ENCODE measurements at regions not wholly inside any gene's neighbourhood (a gene's known extent, or its start where the extent isn't known, plus 50 kb on each side); places are given as distances from the start of the nearest gene placed in this dataset.

- Histone ChIP-seq H3K27ac (ENCODE audit: control insufficient read depth, insufficient read depth, low read length) (no peak overlapping the region), H3K79me2 (ENCODE audit: control insufficient read depth, insufficient read depth, low read length) (no peaks in the 10 kb centered on the region), H3K4me1 (ENCODE audit: control insufficient read depth, extremely low read depth, insufficient read depth, low read length) (no peaks in the 10 kb centered on the region), H3K9me1 (ENCODE audit: control insufficient read depth, extremely low read depth, insufficient read depth, low read length) (no peaks in the 10 kb centered on the region), H2AFZ (ENCODE audit: control insufficient read depth, low read length) (no peak overlapping the region), H3K36me3 (ENCODE audit: control insufficient read depth in 2 of 2, extremely low read depth in 1 of 2, insufficient read depth in 2 of 2, low read length in 2 of 2) (no peaks in the 10 kb centered on the region), H3K4me3 (ENCODE audit: control insufficient read depth in 2 of 3, extremely low read depth in 1 of 3, insufficient read depth in 2 of 3, low read depth in 1 of 3, low read length in 3 of 3) (no peak overlapping the region), H3K4me2 (ENCODE audit: control insufficient read depth, extremely low read depth, insufficient read depth, low read depth, low read length) (no peak overlapping the region), H4K20me1 (ENCODE audit: control insufficient read depth, extremely low read depth, insufficient read depth, low read length) (no peaks in the 10 kb centered on the region), H3K27me3 (ENCODE audit: control insufficient read depth, extremely low read depth, insufficient read depth, low read length) (no peaks in the 10 kb centered on the region), H3K9ac (ENCODE audit: control insufficient read depth, extremely low read depth, insufficient read depth, low read length) (no peak overlapping the region), H3K9me3 (ENCODE audit: control insufficient read depth, low read depth, low read length) (no peaks in the 10 kb centered on the region)
- no peak for FAIRE-seq
- no peak for TF ChIP-seq CTCF (optimal IDR thresholded peaks at IDR 0.05 in 1 of 3, IDR thresholded peaks at IDR 0.05 in 1 of 3, conservative IDR thresholded peaks at IDR 0.05 in 1 of 3; ENCODE audit: extremely low read depth in 1 of 3, insufficient read depth in 2 of 3, low read length in 3 of 3)
- no peak for TF ChIP-seq EZH2 (IDR thresholded peaks at IDR 0.05; ENCODE audit: low read length)
- no peak for DNase-seq (ENCODE audit: low read depth, low spot score)
- dilution Hi-C loops (cut with MboI; ENCODE audit: extremely low pct_ligation_motif_present, low sequenced_read_pairs): no loop called here
Observed at GRCh38 chr11:121802542-121802941, 313.5 kb downstream of the BLID start.

- H4K20me1 ChIP-seq (ENCODE audit: control insufficient read depth, extremely low read depth, insufficient read depth, low read length): no peaks in the 10 kb centered on the region
- no peaks in the 10 kb centered on the region for H3K27me3 ChIP-seq (ENCODE audit: control insufficient read depth, extremely low read depth, insufficient read depth, low read length)
- TF ChIP-seq EZH2 (IDR thresholded peaks at IDR 0.05; ENCODE audit: low read length): no peak
- DNase-seq (ENCODE audit: low read depth, low spot score): no peak
- H2AFZ ChIP-seq (ENCODE audit: control insufficient read depth, low read length): no peak overlapping the region
- no peak overlapping the region for H3K9ac ChIP-seq (ENCODE audit: control insufficient read depth, extremely low read depth, insufficient read depth, low read length)
- no peak for FAIRE-seq
- H3K4me1 ChIP-seq (ENCODE audit: control insufficient read depth, extremely low read depth, insufficient read depth, low read length): no peaks in the 10 kb centered on the region
- H3K4me3 ChIP-seq (ENCODE audit: control insufficient read depth in 2 of 3, extremely low read depth in 1 of 3, insufficient read depth in 2 of 3, low read depth in 1 of 3, low read length in 3 of 3): no peak overlapping the region
- no peak overlapping the region for H3K4me2 ChIP-seq (ENCODE audit: control insufficient read depth, extremely low read depth, insufficient read depth, low read depth, low read length)
- dilution Hi-C loops (cut with MboI; ENCODE audit: extremely low pct_ligation_motif_present, low sequenced_read_pairs): no loop called here
- no peaks in the 10 kb centered on the region for H3K9me3 ChIP-seq (ENCODE audit: control insufficient read depth, low read depth, low read length)
- no peaks in the 10 kb centered on the region for H3K79me2 ChIP-seq (ENCODE audit: control insufficient read depth, insufficient read depth, low read length)
- no peaks in the 10 kb centered on the region for H3K9me1 ChIP-seq (ENCODE audit: control insufficient read depth, extremely low read depth, insufficient read depth, low read length)
- H3K27ac ChIP-seq (ENCODE audit: control insufficient read depth, insufficient read depth, low read length): no peak overlapping the region
- H3K36me3 ChIP-seq (ENCODE audit: control insufficient read depth in 2 of 2, extremely low read depth in 1 of 2, insufficient read depth in 2 of 2, low read length in 2 of 2): no peaks in the 10 kb centered on the region
Observed at GRCh38 chr11:121801781-121802180, 314.2 kb downstream of the BLID start.

GRCh38 chr11:121801394-121801748 is 314.6 kb downstream of the BLID start:
- no peaks in the 10 kb centered on the region for H3K9me1 ChIP-seq (ENCODE audit: control insufficient read depth, extremely low read depth, insufficient read depth, low read length)
- H3K9me3 ChIP-seq (ENCODE audit: control insufficient read depth, low read depth, low read length): no peaks in the 10 kb centered on the region
- no peaks in the 10 kb centered on the region for H3K4me1 ChIP-seq (ENCODE audit: control insufficient read depth, extremely low read depth, insufficient read depth, low read length)
- dilution Hi-C loops (cut with MboI; ENCODE audit: extremely low pct_ligation_motif_present, low sequenced_read_pairs): no loop called here
- H3K27me3 ChIP-seq (ENCODE audit: control insufficient read depth, extremely low read depth, insufficient read depth, low read length): no peaks in the 10 kb centered on the region
- H2AFZ ChIP-seq (ENCODE audit: control insufficient read depth, low read length): no peak overlapping the region
- H3K79me2 ChIP-seq (ENCODE audit: control insufficient read depth, insufficient read depth, low read length): no peaks in the 10 kb centered on the region
- no peaks in the 10 kb centered on the region for H4K20me1 ChIP-seq (ENCODE audit: control insufficient read depth, extremely low read depth, insufficient read depth, low read length)
- TF ChIP-seq EZH2 (IDR thresholded peaks at IDR 0.05; ENCODE audit: low read length): no peak
- TF ChIP-seq CTCF (optimal IDR thresholded peaks at IDR 0.05 in 1 of 3, IDR thresholded peaks at IDR 0.05 in 1 of 3, conservative IDR thresholded peaks at IDR 0.05 in 1 of 3; ENCODE audit: extremely low read depth in 1 of 3, insufficient read depth in 2 of 3, low read length in 3 of 3): no peak
- no peak overlapping the region for H3K4me3 ChIP-seq (ENCODE audit: control insufficient read depth in 2 of 3, extremely low read depth in 1 of 3, insufficient read depth in 2 of 3, low read depth in 1 of 3, low read length in 3 of 3)
- no peak overlapping the region for H3K9ac ChIP-seq (ENCODE audit: control insufficient read depth, extremely low read depth, insufficient read depth, low read length)
- no peak overlapping the region for H3K4me2 ChIP-seq (ENCODE audit: control insufficient read depth, extremely low read depth, insufficient read depth, low read depth, low read length)
- FAIRE-seq: no peak
- no peak for DNase-seq (ENCODE audit: low read depth, low spot score)
- H3K27ac ChIP-seq (ENCODE audit: control insufficient read depth, insufficient read depth, low read length): no peak overlapping the region
- H3K36me3 ChIP-seq (ENCODE audit: control insufficient read depth in 2 of 2, extremely low read depth in 1 of 2, insufficient read depth in 2 of 2, low read length in 2 of 2): no peaks in the 10 kb centered on the region

All from keratinocyte (primary cell).